ENCODE measurements at regions not wholly inside any gene's neighbourhood (a gene's known extent, or its start where the extent isn't known, plus 50 kb on each side); places are given as distances from the start of the nearest gene placed in this dataset.

- no peak for TF ChIP-seq GATA2 (IDR thresholded peaks at IDR 0.05; ENCODE audit: low read depth, low read length)
- no peak for TF ChIP-seq GATA3 (IDR thresholded peaks at IDR 0.05; ENCODE audit: low read depth, low read length)
These were observed 207.5 kb downstream of the RPLP1 start for GRCh38 chr15:69660114-69660513.
